GM21723 (cell line): ENCODE measurements at regions not wholly inside any gene's neighbourhood (a gene's known extent, or its start where the extent isn't known, plus 50 kb on each side); places are given as distances from the start of the nearest gene placed in this dataset.
"Not testable (repeated sequence)": the region's sequence is repeated elsewhere in the genome, so short reads cannot be mapped to it uniquely, and the experiment has no call there.

ENCODE experiments used
- ATAC-seq: cut with Tn5 transposase; IDR thresholded peaks from one replicate; pipeline ENCODE4 v1.9.1; 2021; ENCODE audit warnings: mild to moderate bottlenecking, moderate library complexity; ENCODE audit not compliant: unreplicated experiment

- ATAC-seq: no peak
These were observed 106.7 kb downstream of the FAM174A start for GRCh38 chr5:100641833-100642232.

GRCh38 chr5:100643473-100643872, 108.3 kb downstream of the FAM174A start:
- ATAC-seq: no peak

GRCh38 chr5:100644185-100644584, 109.0 kb downstream of the FAM174A start:
- no peak for ATAC-seq

DNA sequence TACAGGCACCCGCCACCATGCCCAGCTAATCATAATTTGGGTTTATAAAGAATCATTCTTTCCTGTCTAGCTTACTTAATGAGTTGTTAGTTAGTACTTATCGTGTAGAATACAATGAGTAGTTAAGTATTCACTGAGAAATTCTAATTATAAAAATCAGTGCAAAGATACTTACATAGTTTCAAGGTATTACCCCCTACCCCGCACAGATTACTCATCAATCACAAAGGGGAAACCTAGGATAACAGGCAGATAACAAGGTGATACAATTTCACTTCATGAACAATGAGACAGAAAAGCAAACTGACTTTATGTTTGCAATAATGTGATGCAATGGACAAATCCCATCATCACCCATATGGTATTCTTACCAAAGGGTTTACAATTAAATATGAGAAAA, 109.6 kb downstream of the FAM174A start:
- ATAC-seq: no peak

- ATAC-seq: no peak
These were observed 110.8 kb downstream of the FAM174A start for GRCh38 chr5:100646011-100646410.

DNA sequence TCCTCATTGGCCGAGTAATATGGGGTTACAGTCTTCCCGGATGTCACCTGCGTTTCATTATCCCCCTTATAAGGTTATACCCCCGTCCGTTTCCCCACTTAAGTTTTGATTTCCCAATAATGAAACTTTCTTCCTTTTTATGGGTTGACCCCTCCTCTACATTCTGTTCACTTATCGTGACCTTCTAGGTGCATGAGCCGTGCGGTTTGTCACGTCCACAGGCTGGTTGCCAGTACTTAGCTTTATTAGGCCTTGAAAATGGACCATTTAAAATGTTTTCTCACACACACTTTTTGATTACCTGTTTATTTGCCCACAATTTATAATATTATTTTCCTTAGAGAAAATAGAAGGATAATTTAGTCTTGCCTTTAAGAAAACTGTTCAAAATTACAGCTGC, 111.5 kb downstream of the FAM174A start:
- no peak for ATAC-seq

- ATAC-seq: peak; percentile 67
These were observed 112.5 kb downstream of the FAM174A start for GRCh38 chr5:100647461-100648230.

- ATAC-seq: no peak
These were observed 119.7 kb downstream of the FAM174A start for GRCh38 chr5:100654895-100655294.

GRCh38 chr5:100656771-100657170, 121.6 kb downstream of the FAM174A start:
- ATAC-seq: not testable (repeated sequence)

GRCh38 chr5:100659080-100659795, 124.1 kb downstream of the FAM174A start:
- ATAC-seq: no peak

GRCh38 chr5:100664140-100664539, 129.0 kb downstream of the FAM174A start:
- ATAC-seq: no peak

- no peak for ATAC-seq
These were observed 132.0 kb downstream of the FAM174A start for GRCh38 chr5:100667161-100667630.

- no peak for ATAC-seq
These were observed 133.3 kb downstream of the FAM174A start for GRCh38 chr5:100668511-100668910.

DNA sequence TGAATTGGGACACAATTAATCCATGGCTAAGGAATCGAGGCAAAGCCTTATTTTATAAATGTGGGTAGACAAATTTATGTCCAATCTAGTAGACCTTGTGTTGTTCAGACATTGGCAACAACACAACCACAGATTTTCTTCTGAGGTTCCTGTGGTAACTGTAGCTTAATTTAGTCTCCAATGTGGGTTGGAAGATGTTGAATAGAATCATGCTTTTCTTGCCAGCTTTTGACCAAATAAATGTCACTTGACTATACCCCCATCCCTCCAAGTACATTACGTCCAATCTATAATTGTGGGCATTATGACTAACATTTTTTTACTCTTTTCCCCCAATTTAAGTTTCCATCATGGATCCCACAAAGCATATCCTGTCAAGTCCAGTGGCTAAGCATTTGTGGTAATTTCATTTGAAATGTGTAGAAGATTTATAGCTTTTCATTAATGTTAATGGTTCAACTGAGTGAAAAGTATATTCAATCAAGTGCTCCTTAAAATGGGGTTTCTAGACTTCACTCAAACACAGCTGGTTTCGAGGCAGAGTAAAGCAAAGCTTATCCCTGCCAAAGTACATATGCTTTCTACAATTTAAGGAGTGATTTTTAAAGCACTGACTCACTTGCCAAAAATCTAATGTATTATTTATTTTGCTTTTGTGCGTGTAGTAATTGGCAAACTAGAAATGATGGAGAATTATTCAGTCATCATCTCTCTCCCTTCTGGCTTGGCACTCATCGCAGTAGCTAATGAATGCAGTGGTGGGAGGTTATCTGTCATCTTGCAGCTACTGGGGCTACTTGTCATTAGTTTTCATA, 141.8 kb downstream of the FAM174A start:
- ATAC-seq: no peak

- ATAC-seq: no peak
These were observed 147.5 kb downstream of the FAM174A start for GRCh38 chr5:100682625-100683024.

GRCh38 chr5:100683881-100684280, 148.7 kb downstream of the FAM174A start:
- ATAC-seq: no peak

GRCh38 chr5:100685122-100685521, 149.9 kb downstream of the FAM174A start:
- ATAC-seq: not testable (repeated sequence)

GRCh38 chr5:100688834-100689233, 153.7 kb downstream of the FAM174A start:
- not testable (repeated sequence) for ATAC-seq

DNA sequence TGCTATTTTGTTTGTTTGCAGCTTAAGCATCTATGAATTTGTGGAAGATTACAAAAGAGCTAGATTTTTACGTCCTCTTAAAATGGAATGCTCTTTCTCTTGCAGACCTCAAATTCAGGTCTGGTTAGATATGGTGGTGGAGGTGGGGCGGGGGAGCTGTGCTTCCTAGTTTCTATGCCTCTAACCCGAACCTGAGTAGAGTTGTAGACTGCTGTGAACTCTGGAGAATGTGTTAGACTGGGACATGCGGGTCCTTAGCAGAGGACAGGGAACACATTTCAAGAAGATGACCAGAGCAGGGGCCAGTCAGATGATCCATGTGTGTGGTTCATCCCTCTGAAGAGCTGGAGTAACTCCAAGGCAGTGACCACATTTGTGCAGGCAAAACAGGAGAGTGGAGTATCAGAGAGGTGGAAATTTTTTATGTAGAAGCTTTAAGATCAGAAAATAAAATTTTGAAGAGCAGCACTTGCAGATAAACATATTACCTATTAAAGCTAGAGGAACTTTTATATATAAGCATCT, 154.9 kb downstream of the FAM174A start:
- ATAC-seq: no peak

DNA sequence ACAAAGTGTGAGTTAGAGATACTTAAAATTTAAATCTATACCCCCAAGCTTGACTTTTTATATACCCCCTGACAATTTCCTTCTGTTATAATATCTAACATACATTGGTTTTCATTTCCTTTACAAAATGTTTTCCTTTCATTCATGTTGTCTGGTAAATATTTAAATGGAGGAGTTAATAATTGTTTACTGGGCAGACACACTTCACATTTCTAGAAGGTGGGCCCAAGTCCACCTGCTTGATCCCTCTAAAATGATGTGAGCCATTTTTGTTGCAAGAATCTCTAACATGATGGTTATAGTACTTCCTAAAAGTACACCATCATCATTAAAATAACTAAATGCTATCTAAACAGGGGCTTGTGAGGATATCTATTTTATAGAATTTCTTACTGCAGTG, 155.9 kb downstream of the FAM174A start:
- no peak for ATAC-seq

- no peak for ATAC-seq
These were observed 156.4 kb downstream of the FAM174A start for GRCh38 chr5:100691548-100691947.
